B cell (primary cell): ENCODE measurements at regions not wholly inside any gene's neighbourhood (a gene's known extent, or its start where the extent isn't known, plus 50 kb on each side); places are given as distances from the start of the nearest gene placed in this dataset.

Source experiments
- ATAC-seq: fragments of 200-7000 bp; cut with Tn5 transposase; one replicate; pipeline ENCODE4 v1.10.0; 2021; ENCODE audit warnings: low read depth, mild to moderate bottlenecking, moderate number of reproducible peaks, moderate library complexity
- CTCF ChIA-PET: fragments of 350-600 bp; sonication (Branson Sonifier 250); formaldehyde crosslinking; loops from one replicate; lab custom pipeline; 2021; ENCODE audit warnings: antibody characterized with exemption, inconsistent platforms; lab: Charles Lee
- POLR2A ChIA-PET: fragments of 350-600 bp; sonication (Branson Sonifier 250); formaldehyde crosslinking; loops from one replicate; lab custom pipeline; 2021; ENCODE audit warnings: antibody characterized with exemption; lab: Charles Lee
- DNase-seq: peaks from one replicate; pipeline ENCODE4 v3.0.0; 2013
- H2AFZ ChIP-seq: 2 replicates; pipeline ENCODE4 v1.6.1; 2012; ENCODE audit warnings: mild to moderate bottlenecking, low read depth, low read length; ENCODE audit not compliant: insufficient read depth, poor library complexity, severe bottlenecking
- H3K27ac ChIP-seq, 2 donors: 1 replicate in 1 of 2; 2 replicates in 1 of 2; pipeline ENCODE4 v1.5.1; 2012 to 2013; ENCODE audit warnings: low read length in 2 of 2, mild to moderate bottlenecking in 2 of 2, moderate library complexity in 1 of 2
- H3K27me3 ChIP-seq, 4 experiments: fragments of 200-600 bp in 1 of 4; sonication (generic) in 1 of 4; replicated peaks in 1 of 4; 1 replicate in 2 of 4; 2 replicates in 2 of 4; pipeline versions ENCODE4 v1.6.1 to v1.7.0; 2013 to 2016; ENCODE audit warnings: low read length in 3 of 4, mild to moderate bottlenecking in 2 of 4, mixed read lengths in 1 of 4, moderate library complexity in 1 of 4; ENCODE audit not compliant: insufficient read depth in 4 of 4, control insufficient read depth in 3 of 4; ENCODE audit errors: control extremely low read depth in 1 of 4
- H3K36me3 ChIP-seq, 2 experiments: replicated peaks in 1 of 2; 1 replicate in 1 of 2; 2 replicates in 1 of 2; pipeline versions ENCODE4 v1.6.1 to v1.7.1; 2013; ENCODE audit warnings: low read length in 1 of 2; ENCODE audit not compliant: insufficient read depth in 2 of 2, control insufficient read depth in 1 of 2; ENCODE audit errors: control extremely low read depth in 1 of 2, extremely low read depth in 1 of 2
- H3K4me1 ChIP-seq, 2 donors: fragments of 200-600 bp in 1 of 2; sonication (generic) in 1 of 2; 1 replicate in 1 of 2; 2 replicates in 1 of 2; pipeline versions ENCODE4 v1.5.1 to v1.6.1; 2013 to 2017; ENCODE audit warnings: low read length in 2 of 2; ENCODE audit not compliant: control insufficient read depth in 2 of 2, insufficient read depth in 2 of 2
- H3K4me2 ChIP-seq: replicated peaks from 2 replicates; pipeline ENCODE3; 2012; ENCODE audit warnings: mild to moderate bottlenecking, low read depth, low read length; ENCODE audit not compliant: poor library complexity, severe bottlenecking
- H3K4me3 ChIP-seq, 5 experiments: fragments of 200-600 bp in 1 of 5; sonication (generic) in 1 of 5; 1 replicate in 3 of 5; 2 replicates in 2 of 5; pipeline versions ENCODE4 v1.5.1 to v1.7.0; 2011 to 2016; ENCODE audit warnings: low read length in 4 of 5, mild to moderate bottlenecking in 4 of 5, low read depth in 2 of 5, control low read depth in 1 of 5, moderate library complexity in 1 of 5; ENCODE audit not compliant: insufficient read depth in 1 of 5; ENCODE audit errors: control extremely low read depth in 1 of 5, extremely low read depth in 1 of 5
- H3K79me2 ChIP-seq: fragments of 200-600 bp; sonication (generic); one replicate; pipeline ENCODE4 v1.6.0; 2016; ENCODE audit warnings: low read length; ENCODE audit not compliant: control insufficient read depth, insufficient read depth
- H3K9ac ChIP-seq: fragments of 200-600 bp; sonication (generic); 2 replicates; pipeline ENCODE4 v1.6.1; 2017; ENCODE audit warnings: mild to moderate bottlenecking, low read length, moderate library complexity
- H3K9me3 ChIP-seq, 3 donors: one replicate each; pipeline versions ENCODE4 v1.6.1 to v1.7.1; 2013; ENCODE audit warnings: low read length in 2 of 3; ENCODE audit not compliant: control insufficient read depth in 2 of 3, insufficient read depth in 1 of 3; ENCODE audit errors: control extremely low read depth in 1 of 3
- H4K20me1 ChIP-seq: 2 replicates; pipeline ENCODE4 v1.6.0; 2012; ENCODE audit warnings: mild to moderate bottlenecking, low read length; ENCODE audit not compliant: insufficient read depth, control insufficient read depth, poor library complexity, severe bottlenecking
- H3K27ac Mint-ChIP-seq: one replicate; pipeline ENCODE4 v1.8.0; 2021; ENCODE audit warnings: mixed read lengths
- H3K27me3 Mint-ChIP-seq: one replicate; pipeline ENCODE4 v1.8.0; 2021; ENCODE audit warnings: mixed read lengths
- H3K4me1 Mint-ChIP-seq: one replicate; pipeline ENCODE4 v1.8.0; 2021; ENCODE audit warnings: mixed read lengths
- H3K4me3 Mint-ChIP-seq: one replicate; pipeline ENCODE4 v1.8.0; 2021; ENCODE audit warnings: mixed read lengths
- H3K9me3 Mint-ChIP-seq: one replicate; pipeline ENCODE4 v1.8.0; 2022; ENCODE audit warnings: mixed read lengths; ENCODE audit not compliant: insufficient read depth
- CTCF ChIP-seq: fragments of 200-600 bp; IDR thresholded peaks from one replicate; pipeline ENCODE4 v1.8.0; 2022; ENCODE audit warnings: antibody characterized with exemption, mild to moderate bottlenecking
- EZH2 ChIP-seq: IDR thresholded peaks from 2 replicates; pipeline ENCODE4 v1.6.1; 2012; ENCODE audit warnings: borderline replicate concordance, low read depth, mild to moderate bottlenecking, moderate library complexity, low read length; ENCODE audit not compliant: insufficient read depth, poor library complexity, severe bottlenecking
- WGBS: methylation state at CpG from one replicate; pipeline ENCODE4 v1.1.5; 2013; ENCODE audit warnings: missing lambda C conversion rate; ENCODE audit not compliant: insufficient coverage; 5-methylcytosine and 5-hydroxymethylcytosine counted together
- intact Hi-C: fragments of 100-400 bp; cut with micrococcal nuclease; formaldehyde crosslinking; loops from one replicate; pipeline ENCODE4 v1.10.0; 2022

- no peak overlapping the region for H3K9ac ChIP-seq
- Mint-ChIP-seq H3K4me3 (no peak overlapping the region), H3K27me3 (no peaks in the 10 kb centered on the region), H3K27ac (no peak overlapping the region), H3K4me1 (no peaks in the 10 kb centered on the region), H3K9me3 (peaks cover 5% of the 10 kb centered on the region)
- H4K20me1 ChIP-seq, result no peaks in the 10 kb centered on the region
- WGBS, result no CpG with 5 or more reads among the region's 3 CpGs
- ChIA-PET POLR2A (no interaction called here), CTCF (no interaction called here)
- intact Hi-C loops, result no loop called here
- no peak overlapping the region for H3K4me2 ChIP-seq
- no peak overlapping the region for H2AFZ ChIP-seq
- no peaks in the 10 kb centered on the region for H3K79me2 ChIP-seq
- TF ChIP-seq EZH2 (no peak), CTCF (no peak)
- no peaks in the 10 kb centered on the region for H3K27me3 ChIP-seq
- H3K4me3 ChIP-seq, result no peak overlapping the region
- no peaks in the 10 kb centered on the region for H3K4me1 ChIP-seq
- DNase-seq (no peak), ATAC-seq (no peak)
- no peaks in the 10 kb centered on the region for H3K9me3 ChIP-seq
- H3K36me3 ChIP-seq, result no peaks in the 10 kb centered on the region
- no peak overlapping the region for H3K27ac ChIP-seq
Observed at GRCh38 chr6:54722328-54722727, 124.2 kb upstream of the FAM83B start.

- Mint-ChIP-seq H3K4me1 (no peaks in the 10 kb centered on the region), H3K27me3 (no peaks in the 10 kb centered on the region), H3K27ac (no peak overlapping the region), H3K9me3 (peaks cover 5% of the 10 kb centered on the region), H3K4me3 (no peak overlapping the region)
- H3K36me3 ChIP-seq, result no peaks in the 10 kb centered on the region
- TF ChIP-seq EZH2 (no peak), CTCF (no peak)
- no peaks in the 10 kb centered on the region for H3K9me3 ChIP-seq
- no peak overlapping the region for H3K4me3 ChIP-seq
- H3K27ac ChIP-seq, result no peak overlapping the region
- H3K9ac ChIP-seq, result no peak overlapping the region
- no peaks in the 10 kb centered on the region for H3K27me3 ChIP-seq
- intact Hi-C loops, result no loop called here
- no peak overlapping the region for H3K4me2 ChIP-seq
- no peak overlapping the region for H2AFZ ChIP-seq
- ChIA-PET POLR2A (no interaction called here), CTCF (no interaction called here)
- DNase-seq (no peak), ATAC-seq (no peak)
- H4K20me1 ChIP-seq, result no peaks in the 10 kb centered on the region
- H3K4me1 ChIP-seq, result no peaks in the 10 kb centered on the region
- no peaks in the 10 kb centered on the region for H3K79me2 ChIP-seq
- WGBS, result no CpG with 5 or more reads among the region's 3 CpGs
Observed at GRCh38 chr6:54729716-54730115, 116.9 kb upstream of the FAM83B start.
